Putamen (tissue), 1 donor: ENCODE measurements at regions not wholly inside any gene's neighbourhood (a gene's known extent, or its start where the extent isn't known, plus 50 kb on each side); places are given as distances from the start of the nearest gene placed in this dataset.

Experiments
- DNase-seq: peaks from one replicate; pipeline ENCODE4 v3.0.0-alpha.2; 2016; ENCODE audit warnings: low spot score

GRCh38 chr2:66721776-66722175 lies 286.9 kb downstream of the MEIS1 start:
- no peak for DNase-seq

- no peak for DNase-seq
Measured at GRCh38 chr2:66724241-66724640, 289.3 kb downstream of the MEIS1 start.

GRCh38 chr2:66729416-66730330 lies 294.7 kb downstream of the MEIS1 start:
- no peak for DNase-seq

GRCh38 chr2:66730441-66730840 lies 295.5 kb downstream of the MEIS1 start:
- DNase-seq, result no peak

GRCh38 chr2:66733364-66733999 lies 298.6 kb downstream of the MEIS1 start:
- DNase-seq, result no peak

GRCh38 chr2:66748939-66749338 lies 314.0 kb downstream of the MEIS1 start:
- DNase-seq, result no peak

- DNase-seq, result no peak
Measured at GRCh38 chr2:66749566-66749965, 314.6 kb downstream of the MEIS1 start.

- no peak for DNase-seq
Measured at GRCh38 chr2:66753257-66753656, 318.3 kb downstream of the MEIS1 start.

- DNase-seq, result no peak
Measured at GRCh38 chr2:66753660-66754059, 318.7 kb downstream of the MEIS1 start.

GRCh38 chr2:66755974-66756373 lies 321.0 kb downstream of the MEIS1 start:
- DNase-seq, result no peak

GRCh38 chr2:66761826-66762225 lies 326.9 kb downstream of the MEIS1 start:
- no peak for DNase-seq

- no peak for DNase-seq
Measured at GRCh38 chr2:66762761-66763160, 327.8 kb downstream of the MEIS1 start.

- no peak for DNase-seq
Measured at GRCh38 chr2:66766582-66766981, 331.7 kb downstream of the MEIS1 start.

GRCh38 chr2:66771359-66771976 lies 336.5 kb downstream of the MEIS1 start:
- DNase-seq, result no peak

GRCh38 chr2:66772618-66773017 lies 337.7 kb downstream of the MEIS1 start:
- DNase-seq, result no peak

- no peak for DNase-seq
Measured at GRCh38 chr2:66775730-66776422, 341.0 kb downstream of the MEIS1 start.

GRCh38 chr2:66781804-66782203 lies 346.9 kb downstream of the MEIS1 start:
- no peak for DNase-seq

GRCh38 chr2:66782780-66783361 lies 347.9 kb downstream of the MEIS1 start:
- DNase-seq, result no peak

- DNase-seq, result no peak
Measured at GRCh38 chr2:66789741-66790140, 354.8 kb downstream of the MEIS1 start.

- no peak for DNase-seq
Measured at GRCh38 chr2:66790651-66791181, 355.8 kb downstream of the MEIS1 start.

- no peak for DNase-seq
Measured at GRCh38 chr2:66794070-66794469, 359.1 kb downstream of the MEIS1 start.

- DNase-seq, result no peak
Measured at GRCh38 chr2:66794551-66794950, 359.6 kb downstream of the MEIS1 start.
